ENCODE measurements at regions not wholly inside any gene's neighbourhood (a gene's known extent, or its start where the extent isn't known, plus 50 kb on each side); places are given as distances from the start of the nearest gene placed in this dataset.
"Not testable (repeated sequence)": the region's sequence is repeated elsewhere in the genome, so short reads cannot be mapped to it uniquely, and the experiment has no call there.

GRCh38 chr4:179151770-179152169, 1709.5 kb upstream of the AGA start:
- no peak overlapping the region for H3K4me3 ChIP-seq
- DNase-seq = no peak
- H3K9me3 ChIP-seq = no peaks in the 10 kb centered on the region
- no peaks in the 10 kb centered on the region for H3K27me3 ChIP-seq
- no peaks in the 10 kb centered on the region for H3K36me3 ChIP-seq

- H3K27me3 ChIP-seq = no peaks in the 10 kb centered on the region
- H3K4me3 ChIP-seq = no peak overlapping the region
- DNase-seq = no peak
- H3K9me3 ChIP-seq = no peaks in the 10 kb centered on the region
- no peaks in the 10 kb centered on the region for H3K36me3 ChIP-seq
Measured at GRCh38 chr4:179163147-179163546, 1720.9 kb upstream of the AGA start.

DNA sequence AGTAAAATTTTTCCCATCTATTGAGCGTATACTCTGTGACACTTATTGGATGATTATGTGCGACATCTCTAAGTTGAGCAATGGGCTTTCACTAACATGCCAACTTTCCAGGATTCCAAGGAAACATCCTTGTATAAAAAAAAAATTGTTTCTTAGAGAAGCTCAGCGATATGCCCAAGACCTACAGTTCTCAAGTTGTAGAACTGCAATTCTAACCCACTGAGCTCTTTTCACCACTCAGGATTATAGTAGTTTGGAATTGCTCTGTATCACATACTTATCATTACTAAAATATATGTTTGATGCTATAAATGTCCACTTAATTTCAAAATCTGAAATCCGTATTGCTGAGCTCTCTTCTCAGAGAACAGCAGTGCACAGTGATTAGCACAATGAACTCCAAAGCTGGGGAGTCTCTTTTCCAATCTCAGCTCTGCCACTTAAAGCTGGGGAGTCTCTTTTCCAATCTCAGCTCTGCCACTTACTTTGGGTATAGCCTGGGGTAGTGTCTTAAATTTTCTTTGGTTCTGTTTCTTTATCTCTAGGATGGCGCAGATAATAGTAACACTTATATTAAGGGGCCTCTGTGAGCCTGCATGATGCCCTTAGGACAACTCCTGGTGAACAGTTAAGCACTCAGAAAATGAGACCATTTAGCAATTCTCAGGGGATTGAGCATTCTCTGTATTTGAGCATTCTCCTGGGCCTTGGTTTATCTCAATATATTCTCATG, 1722.2 kb upstream of the AGA start:
- Histone ChIP-seq H3K36me3 (no peaks in the 10 kb centered on the region), H3K27me3 (no peaks in the 10 kb centered on the region)

GRCh38 chr4:179165000-179165738, 1722.9 kb upstream of the AGA start:
- no peak overlapping the region for H3K4me3 ChIP-seq

More for the DNA sequence above, 1722.2 kb upstream of the AGA start:
- Histone ChIP-seq H3K4me3 (no peak overlapping the region), H3K9me3 (no peaks in the 10 kb centered on the region)
- no peak for DNase-seq

GRCh38 chr4:179165862-179166261, 1723.6 kb upstream of the AGA start:
- no peaks in the 10 kb centered on the region for H3K9me3 ChIP-seq
- no peaks in the 10 kb centered on the region for H3K27me3 ChIP-seq
- no peak overlapping the region for H3K4me3 ChIP-seq
- H3K36me3 ChIP-seq = no peaks in the 10 kb centered on the region
- DNase-seq = no peak

More at GRCh38 chr4:179165000-179165738, 1722.9 kb upstream of the AGA start:
- Histone ChIP-seq H3K27me3 (no peaks in the 10 kb centered on the region), H3K36me3 (no peaks in the 10 kb centered on the region), H3K9me3 (no peaks in the 10 kb centered on the region)
- DNase-seq = no peak

DNA sequence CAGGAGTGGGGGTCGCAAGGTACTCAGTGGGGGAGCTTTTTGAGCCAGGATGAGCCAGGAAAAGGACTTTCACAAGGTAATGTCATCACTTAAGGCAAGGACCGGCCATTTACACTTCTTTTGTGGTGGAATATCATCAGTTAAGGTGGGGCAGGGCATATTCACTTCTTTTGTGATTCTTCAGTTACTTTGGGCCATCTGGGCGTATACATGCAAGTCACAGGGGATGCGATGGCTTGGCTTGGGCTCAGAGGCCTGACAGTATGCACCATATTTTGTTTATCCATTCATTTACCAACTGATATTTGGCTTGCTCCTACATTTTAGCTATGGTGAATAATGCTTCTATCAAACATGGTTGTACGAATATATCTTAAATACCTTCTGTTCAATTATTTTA, 1728.1 kb upstream of the AGA start:
- not testable (repeated sequence) for DNase-seq, H3K27me3 ChIP-seq, H3K36me3 ChIP-seq, H3K9me3 ChIP-seq, H3K4me3 ChIP-seq

- no peak for DNase-seq
- Histone ChIP-seq H3K36me3 (no peaks in the 10 kb centered on the region), H3K27me3 (no peaks in the 10 kb centered on the region), H3K4me3 (no peak overlapping the region), H3K9me3 (no peaks in the 10 kb centered on the region)
Measured at GRCh38 chr4:179182741-179183140, 1740.5 kb upstream of the AGA start.

DNA sequence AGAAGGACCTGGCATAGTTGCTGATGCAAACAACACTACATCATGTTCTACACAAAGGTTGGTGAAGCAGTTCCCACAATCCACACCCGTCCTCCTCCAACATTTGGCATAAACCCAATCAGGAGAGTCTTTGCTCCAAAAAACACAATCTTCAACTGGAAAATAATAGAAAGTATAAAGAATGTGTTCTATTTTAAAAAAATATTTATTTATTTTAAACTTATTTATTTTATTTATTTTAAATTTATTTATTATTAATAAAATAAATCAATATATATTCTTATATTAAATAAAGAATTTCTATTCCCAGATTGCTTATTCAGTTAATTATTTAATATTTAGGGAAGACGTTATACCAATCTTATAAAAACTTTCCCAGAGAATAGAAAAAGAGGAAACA, 1753.7 kb upstream of the AGA start:
- no peaks in the 10 kb centered on the region for H3K9me3 ChIP-seq

GRCh38 chr4:179196511-179196910, 1754.3 kb upstream of the AGA start:
- H3K4me3 ChIP-seq = no peak overlapping the region
- DNase-seq = peak; percentile 6

More for the DNA sequence above, 1753.7 kb upstream of the AGA start:
- no peak overlapping the region for H3K4me3 ChIP-seq
- no peak for DNase-seq
- no peaks in the 10 kb centered on the region for H3K36me3 ChIP-seq
- H3K27me3 ChIP-seq = no peaks in the 10 kb centered on the region

GRCh38 chr4:179200681-179201080, 1758.4 kb upstream of the AGA start:
- no peak overlapping the region for H3K4me3 ChIP-seq
- H3K9me3 ChIP-seq = no peaks in the 10 kb centered on the region
- H3K27me3 ChIP-seq = no peaks in the 10 kb centered on the region
- no peaks in the 10 kb centered on the region for H3K36me3 ChIP-seq
- no peak for DNase-seq

More at GRCh38 chr4:179196511-179196910, 1754.3 kb upstream of the AGA start:
- Histone ChIP-seq H3K27me3 (no peaks in the 10 kb centered on the region), H3K36me3 (no peaks in the 10 kb centered on the region), H3K9me3 (no peaks in the 10 kb centered on the region)

GRCh38 chr4:179225594-179225993, 1783.4 kb upstream of the AGA start:
- Histone ChIP-seq H3K36me3 (no peaks in the 10 kb centered on the region), H3K27me3 (no peaks in the 10 kb centered on the region), H3K4me3 (no peak overlapping the region), H3K9me3 (no peaks in the 10 kb centered on the region)
- DNase-seq = no peak

- DNase-seq = no peak
- no peaks in the 10 kb centered on the region for H3K27me3 ChIP-seq
- no peak overlapping the region for H3K4me3 ChIP-seq
- H3K36me3 ChIP-seq = no peaks in the 10 kb centered on the region
- no peaks in the 10 kb centered on the region for H3K9me3 ChIP-seq
Measured at GRCh38 chr4:179248821-179249220, 1806.6 kb upstream of the AGA start.

- Histone ChIP-seq H3K4me3 (no peak overlapping the region), H3K9me3 (no peaks in the 10 kb centered on the region), H3K36me3 (no peaks in the 10 kb centered on the region), H3K27me3 (no peaks in the 10 kb centered on the region)
- no peak for DNase-seq
Measured at GRCh38 chr4:179268791-179269190, 1826.6 kb upstream of the AGA start.

DNA sequence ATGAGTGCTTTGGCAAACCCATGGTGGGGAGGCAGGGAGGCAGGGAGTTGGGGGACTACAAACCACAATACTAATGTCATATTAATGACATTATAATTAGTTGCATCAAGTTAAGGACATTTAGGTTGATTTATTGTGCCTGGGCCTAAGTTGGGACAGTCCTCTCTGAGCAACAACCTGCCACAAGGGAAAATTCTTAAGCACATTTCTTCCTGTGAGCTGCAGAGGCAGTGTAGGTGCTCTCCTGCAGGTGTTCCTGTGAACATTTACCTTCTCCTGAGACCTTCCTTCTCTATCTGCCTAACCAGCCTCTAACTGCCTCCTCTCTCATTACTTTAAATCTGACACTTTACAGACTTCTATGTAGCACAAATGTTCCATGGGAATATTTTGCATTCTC, 1830.0 kb upstream of the AGA start:
- no peak for DNase-seq
- Histone ChIP-seq H3K36me3 (no peaks in the 10 kb centered on the region), H3K4me3 (no peak overlapping the region), H3K9me3 (no peaks in the 10 kb centered on the region), H3K27me3 (no peaks in the 10 kb centered on the region)

- H3K36me3 ChIP-seq = no peaks in the 10 kb centered on the region
- no peak overlapping the region for H3K4me3 ChIP-seq
- H3K9me3 ChIP-seq = no peaks in the 10 kb centered on the region
- DNase-seq = no peak
- H3K27me3 ChIP-seq = no peaks in the 10 kb centered on the region
Measured at GRCh38 chr4:179278647-179279046, 1836.4 kb upstream of the AGA start.

DNA sequence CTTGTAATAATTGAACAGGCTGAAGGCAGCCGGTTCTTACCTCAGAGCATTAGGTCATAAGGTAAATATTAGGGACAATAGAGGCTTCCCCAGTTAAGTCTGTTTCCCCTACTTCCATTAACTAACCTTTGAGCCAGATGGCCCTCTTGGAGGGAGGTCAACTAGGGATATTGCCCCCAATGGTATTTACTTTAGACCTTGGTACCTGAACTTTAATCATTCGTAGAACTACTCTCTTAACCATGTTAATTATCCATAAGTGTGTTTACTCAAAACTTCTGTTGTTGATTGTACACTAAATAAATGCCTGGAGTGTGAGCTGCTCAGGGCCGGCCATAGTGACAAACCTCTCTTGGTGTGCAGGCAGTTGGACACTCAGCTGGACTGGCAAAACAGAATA, 1843.5 kb upstream of the AGA start:
- DNase-seq = no peak
- no peak overlapping the region for H3K4me3 ChIP-seq
- H3K9me3 ChIP-seq = no peaks in the 10 kb centered on the region
- H3K36me3 ChIP-seq = no peaks in the 10 kb centered on the region
- H3K27me3 ChIP-seq = no peaks in the 10 kb centered on the region

DNA sequence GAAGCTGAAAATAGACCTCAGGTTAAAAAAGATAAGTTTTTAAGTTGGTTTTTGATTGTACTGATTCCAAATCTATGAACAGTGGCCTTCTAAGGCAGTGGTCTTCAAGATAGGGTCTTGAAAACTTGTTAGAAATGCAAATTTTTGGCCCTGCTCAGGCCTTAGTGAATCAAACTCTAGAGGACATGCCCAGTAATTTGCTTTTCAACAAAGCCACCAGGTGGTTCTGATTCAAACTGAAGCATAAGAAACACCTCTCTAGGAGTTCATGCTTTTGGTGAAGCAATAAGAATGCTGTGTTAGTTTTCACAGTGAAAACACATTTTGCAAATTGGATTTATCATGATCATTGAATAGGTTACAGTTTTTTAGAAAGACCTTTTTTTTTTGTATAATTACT, 1849.4 kb upstream of the AGA start:
- H3K9me3 ChIP-seq = no peaks in the 10 kb centered on the region
- no peak for DNase-seq
- H3K36me3 ChIP-seq = no peaks in the 10 kb centered on the region
- no peak overlapping the region for H3K4me3 ChIP-seq
- H3K27me3 ChIP-seq = no peaks in the 10 kb centered on the region

DNA sequence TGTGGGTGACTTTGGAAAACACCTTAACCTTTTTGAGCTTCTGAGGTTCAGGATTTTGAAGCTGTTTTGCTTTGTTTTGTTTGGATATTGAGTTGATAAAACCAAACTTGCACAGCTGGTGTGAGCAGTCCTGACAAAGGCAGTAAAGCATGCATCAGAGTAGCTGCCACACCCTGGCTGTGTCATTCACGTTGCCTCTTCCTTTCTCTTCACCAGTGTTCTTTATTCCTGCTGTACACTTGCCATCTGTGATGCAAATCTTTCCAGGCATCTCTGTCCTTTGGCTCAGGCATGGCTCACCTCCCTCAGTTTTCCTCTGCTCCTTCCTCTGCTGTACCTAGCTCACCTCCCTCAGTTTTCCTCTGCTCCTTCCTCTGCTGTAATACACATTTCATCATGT, 1850.2 kb upstream of the AGA start:
- DNase-seq = no peak
- Histone ChIP-seq H3K9me3 (no peaks in the 10 kb centered on the region), H3K4me3 (no peak overlapping the region), H3K27me3 (no peaks in the 10 kb centered on the region), H3K36me3 (no peaks in the 10 kb centered on the region)

All from MG63 (cell line).